ENCODE measurements at regions not wholly inside any gene's neighbourhood (a gene's known extent, or its start where the extent isn't known, plus 50 kb on each side); places are given as distances from the start of the nearest gene placed in this dataset.

GRCh38 chr7:12117170-12117569, 93.9 kb upstream of the TMEM106B start:
- Histone ChIP-seq H3K9me3 (no peaks in the 10 kb centered on the region), H3K4me3 (no peak overlapping the region), H3K36me3 (no peaks in the 10 kb centered on the region), H3K27ac (no peak overlapping the region), H3K27me3 (peaks cover 0 to 5% (median 2%) of the 10 kb centered on the region in 9 donors), H3K4me1 (no peaks in the 10 kb centered on the region)
- WGBS, 4 donors: 75 to 98% (median 95%) methylated on average over 2 of the region's 2 CpGs
- intact Hi-C loops (cut with DNase I): no loop called here
- DNase-seq (no peak), ATAC-seq (no peak)
- TF ChIP-seq CTCF (IDR thresholded peaks at IDR 0.05): no peak

- Histone ChIP-seq H3K27me3 (peaks cover 0 to 3% (median 0%) of the 10 kb centered on the region in 9 donors), H3K9me3 (no peaks in the 10 kb centered on the region), H3K4me1 (no peaks in the 10 kb centered on the region), H3K36me3 (no peaks in the 10 kb centered on the region), H3K27ac (no peak overlapping the region), H3K4me3 (no peak overlapping the region)
- intact Hi-C loops (cut with DNase I): no loop called here
- DNase-seq (no peak), ATAC-seq (no peak)
- TF ChIP-seq POLR2A (IDR thresholded peaks at IDR 0.05): no peak
- no peak for TF ChIP-seq CTCF (IDR thresholded peaks at IDR 0.05)
- 68 to 75% (median 71%) methylated on average over 4 of the region's 4 CpGs for WGBS, 4 donors
Measured at GRCh38 chr7:12119620-12120303, 91.3 kb upstream of the TMEM106B start.

GRCh38 chr7:12120632-12121031, 90.5 kb upstream of the TMEM106B start:
- 29 to 46% (median 39%) methylated on average over 1 of the region's 1 CpG for WGBS, 4 donors
- intact Hi-C loops (cut with DNase I): no loop called here
- TF ChIP-seq POLR2A (IDR thresholded peaks at IDR 0.05) (no peak), CTCF (IDR thresholded peaks at IDR 0.05) (no peak)
- no peaks in the 10 kb centered on the region for H3K4me1 ChIP-seq
- DNase-seq (no peak), ATAC-seq (no peak)
- H3K27me3 ChIP-seq: peaks cover 0 to 3% (median 0%) of the 10 kb centered on the region in 9 donors
- no peaks in the 10 kb centered on the region for H3K9me3 ChIP-seq
- no peak overlapping the region for H3K4me3 ChIP-seq
- H3K27ac ChIP-seq: no peak overlapping the region
- no peaks in the 10 kb centered on the region for H3K36me3 ChIP-seq

GRCh38 chr7:12123172-12123571, 87.9 kb upstream of the TMEM106B start:
- no peak for DNase-seq
- Histone ChIP-seq H3K27ac (no peak overlapping the region), H3K9me3 (no peaks in the 10 kb centered on the region), H3K4me1 (no peaks in the 10 kb centered on the region), H3K36me3 (no peaks in the 10 kb centered on the region), H3K27me3 (peaks cover 0 to 3% (median 0%) of the 10 kb centered on the region in 9 donors), H3K4me3 (no peak overlapping the region)
- 76 to 91% (median 83%) methylated on average over 1 of the region's 1 CpG for WGBS, 4 donors
- TF ChIP-seq POLR2A (IDR thresholded peaks at IDR 0.05) (no peak), CTCF (IDR thresholded peaks at IDR 0.05) (no peak)
- intact Hi-C loops (cut with DNase I): no loop called here
- ATAC-seq: no peak

Measured in heart left ventricle (tissue), 16 donors.